ENCODE measurements at regions not wholly inside any gene's neighbourhood (a gene's known extent, or its start where the extent isn't known, plus 50 kb on each side); places are given as distances from the start of the nearest gene placed in this dataset.

DNA sequence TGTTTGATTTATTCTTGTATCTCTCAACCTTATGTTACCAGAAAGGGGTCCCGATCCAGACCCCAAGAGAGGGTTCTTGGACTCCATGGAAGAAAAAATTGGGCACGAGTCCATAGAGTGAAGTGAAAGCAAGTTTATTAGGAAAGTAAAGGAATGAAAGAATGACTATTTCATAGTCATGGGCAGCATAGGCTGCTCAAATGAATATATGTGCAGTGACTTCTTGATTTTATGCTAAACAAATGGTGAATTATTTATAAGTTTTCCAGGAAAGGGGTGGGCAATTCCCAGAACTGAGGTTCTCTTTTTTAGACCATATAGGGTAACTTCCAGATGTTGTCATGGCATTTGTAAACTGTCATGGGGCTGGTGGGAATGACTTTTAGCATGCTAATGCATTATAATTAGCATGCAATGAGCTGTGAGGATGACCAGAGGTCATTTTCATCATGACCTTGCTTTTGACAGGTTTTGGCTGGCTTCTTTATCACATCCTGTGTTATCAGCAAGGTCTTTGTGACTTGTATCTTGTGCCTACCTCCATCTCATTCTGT, 832.4 kb upstream of the CDH2 start:
- no peak for DNase-seq (ENCODE audit: low read depth)

DNA sequence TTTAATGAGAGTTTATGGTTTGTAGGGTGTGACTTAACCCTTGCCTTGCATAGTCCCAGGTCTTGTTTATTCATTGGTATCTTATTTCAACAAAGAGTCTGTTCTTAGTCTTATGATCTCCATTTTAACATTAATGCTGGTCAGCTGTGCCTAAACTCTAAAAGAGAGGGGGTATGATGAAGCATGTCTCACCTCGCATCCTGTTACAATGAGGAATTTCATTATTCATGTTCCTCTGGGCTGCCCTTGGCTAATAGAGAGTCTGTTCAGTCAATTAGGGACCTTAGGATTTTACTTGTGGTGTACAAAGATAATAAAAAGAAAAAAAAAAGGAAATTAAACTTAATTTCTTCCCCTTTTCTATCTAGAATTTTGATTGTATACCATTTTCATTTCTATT, 831.9 kb upstream of the CDH2 start:
- DNase-seq (ENCODE audit: low read depth): no peak

DNA sequence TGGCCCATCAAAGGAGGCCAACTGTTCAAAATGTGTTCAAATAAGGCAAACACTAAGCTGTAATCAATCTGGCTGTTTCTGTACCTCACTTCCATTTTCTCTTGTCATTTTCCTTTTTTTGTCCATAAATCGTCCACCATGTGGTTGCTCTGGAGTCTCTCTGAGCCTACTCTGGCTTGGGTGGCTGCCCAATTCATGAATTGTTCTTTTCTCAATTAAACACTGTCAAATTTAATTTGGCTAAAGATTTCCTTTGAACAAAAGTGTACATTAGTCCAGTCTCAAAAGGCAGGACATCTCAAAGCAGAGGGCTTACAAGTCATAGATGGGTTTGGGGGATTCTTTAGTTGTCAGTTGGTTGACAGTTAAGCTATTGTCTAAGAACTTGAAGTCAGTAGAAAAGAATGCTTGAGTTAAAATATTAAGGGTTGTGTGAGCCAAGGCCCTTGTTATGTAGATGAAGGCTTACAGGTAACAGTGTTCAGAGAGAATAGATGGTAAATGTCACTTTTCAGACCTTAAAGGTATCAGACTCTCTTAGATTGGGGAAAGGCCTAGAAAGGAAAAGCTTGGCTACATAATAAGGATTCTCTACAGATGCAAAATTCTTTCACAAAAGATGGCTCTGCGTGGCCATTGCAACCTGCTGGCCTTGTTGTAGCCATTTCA, 831.2 kb upstream of the CDH2 start:
- DNase-seq (ENCODE audit: low read depth): no peak

DNA sequence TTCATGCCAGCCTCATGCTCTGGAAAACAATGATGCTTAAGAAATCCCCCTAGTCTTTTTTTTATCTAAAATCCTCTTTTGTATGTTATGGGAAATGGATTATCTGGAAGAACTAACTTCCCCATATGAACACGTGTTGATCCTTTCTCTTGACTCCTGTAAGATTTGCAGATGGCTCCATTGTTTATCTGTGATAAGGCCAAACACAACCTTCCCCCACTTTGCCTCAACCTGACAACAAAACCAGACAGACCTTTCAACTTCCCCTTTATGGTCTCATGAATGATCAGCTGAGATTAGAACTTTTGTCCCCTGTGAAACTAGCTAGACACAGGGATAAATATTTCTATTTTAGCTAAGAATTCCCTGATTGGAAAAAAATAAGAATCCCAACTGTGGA, 828.0 kb upstream of the CDH2 start:
- no peak for DNase-seq (ENCODE audit: low read depth)

DNA sequence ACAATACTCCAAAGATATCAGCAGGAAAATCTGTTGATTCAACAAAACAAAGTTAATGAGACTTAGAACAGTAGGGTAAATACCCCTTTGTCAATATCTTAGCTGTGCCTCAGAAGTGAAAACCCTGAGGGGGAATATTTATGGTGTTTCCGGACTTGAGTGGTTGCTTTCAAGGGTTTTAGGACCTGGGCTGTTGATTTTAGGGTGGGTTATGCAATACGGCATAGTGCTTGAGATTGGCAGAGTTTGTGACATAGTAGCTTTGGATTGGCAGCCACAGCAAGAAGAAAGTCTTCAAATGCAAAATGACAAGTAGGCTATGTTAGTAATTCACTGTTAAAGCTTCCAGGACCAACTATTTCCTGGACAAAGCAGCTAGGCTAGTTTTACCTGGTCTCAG, 826.3 kb upstream of the CDH2 start:
- no peak for DNase-seq (ENCODE audit: low read depth)

DNA sequence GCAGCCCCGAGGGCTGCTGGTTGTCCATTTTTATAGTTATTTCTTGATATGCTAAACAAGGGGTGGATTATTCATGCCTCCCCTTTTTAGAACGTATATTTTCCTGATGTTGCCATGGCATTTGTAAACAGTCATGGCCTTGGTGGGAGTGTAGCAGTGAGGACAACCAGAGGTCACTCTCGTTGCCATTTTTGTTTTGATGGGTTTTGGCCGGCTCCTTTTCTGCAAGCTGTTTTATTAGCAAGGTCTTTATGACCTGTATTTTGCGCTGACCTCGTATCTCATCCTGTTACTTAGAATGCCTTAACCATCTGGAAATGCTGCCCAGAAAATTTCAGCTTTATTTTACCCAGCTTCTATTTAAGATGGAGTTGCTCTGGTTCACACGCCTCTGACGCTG, 825.8 kb upstream of the CDH2 start:
- DNase-seq (ENCODE audit: low read depth): no peak

DNA sequence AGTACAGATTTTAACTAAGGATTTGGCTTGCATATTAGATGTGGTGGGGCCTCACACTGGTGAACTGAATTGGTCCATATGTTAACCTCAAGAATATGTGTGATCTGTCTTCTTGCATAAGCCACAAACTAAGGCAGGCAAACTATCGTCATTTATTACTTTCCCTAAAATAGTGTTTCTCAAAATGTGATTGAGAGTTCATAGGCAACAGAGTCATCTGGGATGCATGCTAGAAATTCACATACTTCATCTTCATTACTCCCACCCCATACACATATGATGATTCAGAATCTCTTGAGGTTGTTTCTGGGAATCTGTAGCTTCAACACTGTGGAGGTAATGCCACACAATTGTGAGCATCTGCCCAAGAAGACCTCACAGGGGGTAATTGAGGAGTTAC, 822.8 kb upstream of the CDH2 start:
- no peak for DNase-seq (ENCODE audit: low read depth)

DNA sequence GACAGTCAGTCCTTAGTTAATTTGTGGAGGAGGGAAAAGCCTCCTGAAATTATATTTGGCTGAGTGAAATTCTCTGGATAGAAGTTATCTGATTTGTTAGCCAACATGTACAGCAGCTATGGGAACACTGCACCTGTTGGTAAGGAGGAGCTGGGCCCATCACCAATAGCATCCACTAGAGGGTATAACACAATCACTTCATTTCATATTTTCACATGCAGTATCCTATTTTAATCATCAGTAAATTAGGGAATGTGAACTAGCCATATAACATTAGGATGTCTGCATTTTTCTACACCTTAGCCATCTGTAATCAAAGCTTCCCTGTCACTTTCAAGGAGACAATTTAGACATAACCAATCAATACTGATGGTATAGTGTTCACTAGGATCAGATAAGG, 818.4 kb upstream of the CDH2 start:
- no peak for DNase-seq (ENCODE audit: low read depth)

DNA sequence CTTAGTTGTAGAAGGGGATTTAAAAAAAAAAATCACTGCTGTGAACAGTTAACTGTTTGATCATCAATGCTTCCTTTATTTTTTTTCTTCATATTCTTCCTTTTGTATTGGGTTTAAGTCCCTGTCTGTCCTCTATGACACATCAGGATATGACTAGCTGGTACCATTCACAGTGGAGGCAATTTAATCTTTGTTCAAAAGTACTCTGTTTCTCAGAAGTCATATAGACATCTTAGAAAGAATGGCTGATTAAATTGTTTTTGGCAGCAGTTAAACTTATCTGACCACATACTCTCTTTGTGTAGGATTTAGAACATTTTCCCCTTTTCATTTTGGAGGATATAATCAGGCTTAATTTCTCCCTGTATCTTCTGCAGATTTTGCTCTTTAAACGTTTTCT, 807.8 kb upstream of the CDH2 start:
- peak; percentile 78 for DNase-seq (ENCODE audit: low read depth)

DNA sequence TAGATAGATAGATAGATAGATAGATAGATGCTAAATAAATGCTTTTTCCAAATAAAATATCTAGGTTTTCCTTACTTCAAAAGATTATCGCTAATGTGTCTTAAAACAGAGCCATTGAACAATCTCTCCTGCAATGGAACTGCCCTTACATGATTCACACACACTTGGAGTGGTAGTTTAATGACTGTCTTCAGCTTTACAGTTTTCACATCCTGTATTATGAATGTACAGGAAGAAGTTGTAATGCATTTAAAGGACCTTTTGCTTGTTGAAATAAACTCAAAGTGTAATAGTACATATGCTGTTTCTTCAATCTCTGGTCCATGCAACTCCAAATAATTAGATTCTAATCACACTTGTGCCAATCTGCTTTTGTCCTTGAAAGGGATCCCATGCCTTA, 797.6 kb upstream of the CDH2 start:
- DNase-seq (ENCODE audit: low read depth): peak; percentile 40

DNA sequence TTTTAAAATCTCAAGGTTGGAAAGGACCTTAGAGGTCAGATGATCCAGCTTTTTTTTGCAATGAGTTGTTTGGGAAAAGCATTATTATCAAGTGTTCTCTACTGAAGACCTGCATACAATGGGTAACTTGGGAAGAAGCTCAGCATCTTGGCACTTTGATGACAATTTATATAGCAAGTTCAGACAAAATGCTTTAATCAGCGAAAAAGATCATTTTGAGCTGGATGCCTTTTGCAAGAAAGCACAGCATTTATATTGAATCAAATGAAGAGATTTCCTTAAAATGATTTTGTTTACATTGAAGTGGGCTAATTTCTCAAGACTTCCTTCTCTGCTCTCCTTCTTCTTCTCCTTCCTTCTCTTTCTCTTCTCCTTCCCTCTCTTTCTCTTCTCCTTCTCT, 796.4 kb upstream of the CDH2 start:
- DNase-seq (ENCODE audit: low read depth): no peak

DNA sequence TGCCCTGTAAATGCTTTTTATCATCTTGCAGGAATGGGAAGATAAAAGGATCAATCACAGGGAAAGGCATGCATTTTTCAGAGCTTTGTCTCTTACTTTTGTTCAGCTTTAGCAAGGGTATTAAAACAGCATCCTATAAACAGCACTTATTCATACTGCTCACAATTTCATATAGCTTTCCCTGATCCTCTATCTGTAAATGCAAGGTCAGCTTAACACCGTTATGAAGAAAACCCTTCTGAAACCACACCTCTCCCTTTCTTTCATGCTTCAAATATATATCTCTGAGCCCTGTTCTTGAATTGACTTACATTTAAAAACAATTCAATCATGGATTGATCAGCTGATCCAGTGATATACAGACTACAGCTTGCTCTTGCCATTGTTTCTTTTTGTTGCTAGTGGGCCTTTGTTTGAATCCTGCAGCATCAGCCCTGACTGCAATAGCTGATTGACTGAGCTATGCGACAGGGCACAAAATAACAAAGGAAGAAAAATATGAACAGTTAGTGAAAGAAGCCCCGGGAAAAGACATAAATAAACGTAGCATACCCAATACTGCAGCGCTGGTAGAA, 795.5 kb upstream of the CDH2 start:
- no peak for DNase-seq (ENCODE audit: low read depth)

DNA sequence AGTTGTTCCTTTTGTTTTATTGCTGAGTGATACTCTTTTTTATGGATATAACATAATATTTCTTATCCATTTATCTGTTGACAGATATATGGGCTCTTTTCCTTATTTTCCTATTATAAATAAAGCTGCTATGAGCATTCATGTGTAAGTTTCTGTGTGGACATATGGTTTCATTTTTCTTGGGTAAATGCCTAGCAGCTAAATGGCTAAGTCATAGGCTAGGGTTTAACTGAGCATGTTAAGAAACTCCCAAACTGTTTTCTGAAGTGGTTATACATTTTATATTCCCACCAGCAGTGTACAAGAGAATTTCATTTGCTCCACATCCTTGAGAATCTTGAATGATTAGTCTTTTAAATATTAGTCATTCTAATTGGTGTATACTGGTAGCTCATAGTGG, 786.6 kb upstream of the CDH2 start:
- no peak for DNase-seq (ENCODE audit: low read depth)

DNA sequence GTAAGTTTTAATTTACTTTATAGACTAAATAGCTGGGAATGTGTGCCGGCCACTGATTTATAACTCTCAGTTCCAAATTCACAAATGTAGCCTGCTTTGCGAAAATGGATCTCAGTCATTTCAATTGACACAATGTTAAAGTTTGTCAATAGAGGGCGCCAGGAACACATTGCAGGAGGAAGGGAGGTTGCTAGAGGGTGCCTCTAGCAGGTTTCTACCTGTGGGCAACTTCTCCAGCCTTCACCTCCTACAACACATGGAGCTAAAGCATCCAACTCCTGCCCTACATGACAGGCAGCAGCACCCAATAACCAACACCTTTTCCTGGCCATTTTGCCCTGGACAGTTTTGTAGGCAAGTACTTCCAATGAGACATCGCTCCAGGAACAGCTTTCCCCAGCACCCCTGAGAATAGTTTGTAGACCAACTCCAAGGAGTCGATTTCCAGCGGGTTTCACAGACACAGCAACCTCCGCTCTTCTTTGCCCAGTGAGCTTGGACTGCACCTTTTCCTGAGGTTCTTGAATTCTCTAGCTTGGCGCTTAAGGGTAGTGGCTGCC, 784.8 kb upstream of the CDH2 start:
- DNase-seq (ENCODE audit: low read depth): peak; percentile 6

DNA sequence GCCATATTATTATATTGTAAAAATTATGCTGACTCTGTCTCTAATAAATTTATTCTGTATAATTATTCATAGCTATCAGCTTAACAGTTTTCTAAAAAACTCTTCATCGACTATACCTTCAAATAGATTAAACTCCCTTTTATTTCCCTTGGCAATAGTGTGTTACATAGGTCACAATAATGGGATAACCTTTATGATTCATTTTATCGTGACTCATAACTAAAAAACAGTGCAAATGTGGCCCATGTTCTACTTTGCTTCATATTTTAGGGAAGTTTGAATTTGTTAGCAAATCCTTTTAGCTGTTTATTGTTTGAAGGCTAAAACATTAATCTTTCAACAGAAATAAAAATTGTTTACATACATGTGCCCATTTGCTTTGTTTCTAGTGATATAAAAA, 783.2 kb upstream of the CDH2 start:
- DNase-seq (ENCODE audit: low read depth): peak; percentile 17

DNA sequence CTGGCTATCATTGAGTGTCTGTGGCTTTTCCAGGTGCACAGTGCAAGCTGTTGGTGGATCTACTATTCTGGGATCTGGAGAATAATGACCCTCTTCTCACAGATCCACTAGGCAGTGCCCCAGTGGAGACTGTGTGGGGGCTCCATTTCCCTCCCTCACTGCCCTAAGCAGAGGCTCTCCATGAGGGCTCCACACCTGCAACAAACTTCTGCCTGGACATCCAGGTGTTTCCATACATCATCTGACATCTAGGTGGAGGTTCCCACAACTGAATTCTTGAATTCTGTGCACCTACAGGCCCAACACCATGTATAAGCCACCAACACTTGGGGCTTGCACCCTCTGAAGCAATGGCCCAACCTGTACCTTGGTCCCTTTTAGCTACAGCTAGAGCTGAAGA, 775.4 kb upstream of the CDH2 start:
- DNase-seq (ENCODE audit: low read depth): no peak

DNA sequence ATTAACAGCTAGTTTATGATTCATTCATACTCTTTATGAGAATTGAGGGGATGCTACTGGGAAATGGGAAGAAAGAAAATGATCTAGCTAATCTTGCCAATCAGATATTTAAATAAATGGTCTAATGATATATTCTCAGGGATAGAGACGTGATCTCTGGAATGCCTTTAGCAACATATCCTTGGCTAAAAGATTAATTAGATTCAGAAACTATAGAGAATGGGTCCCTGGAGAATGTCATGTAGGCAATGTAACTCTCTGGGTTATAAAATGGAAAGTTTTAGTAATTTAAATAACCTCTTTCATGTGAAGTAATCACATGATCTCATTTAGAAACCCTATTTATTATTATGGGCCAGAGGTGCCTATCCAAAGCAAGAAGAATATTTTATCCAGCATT, 771.0 kb upstream of the CDH2 start:
- DNase-seq (ENCODE audit: low read depth): no peak

DNA sequence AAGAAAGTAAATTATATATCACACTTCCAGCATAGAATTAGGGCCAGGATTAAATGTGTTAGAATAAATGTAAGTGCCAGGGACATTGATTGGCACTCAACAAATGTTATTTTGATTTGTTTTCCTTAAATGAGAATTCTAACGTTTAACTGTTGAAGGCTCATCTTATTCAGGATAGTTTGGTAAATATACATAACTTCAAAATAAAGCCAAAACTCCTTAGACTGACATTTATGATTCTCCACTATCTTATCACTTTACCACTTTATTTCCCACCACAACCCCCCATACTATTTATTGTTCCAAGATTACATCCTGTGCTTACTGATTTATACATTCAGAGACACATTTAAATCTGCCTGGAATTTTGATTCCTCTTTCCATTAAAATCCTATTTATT, 769.5 kb upstream of the CDH2 start:
- no peak for DNase-seq (ENCODE audit: low read depth)

DNA sequence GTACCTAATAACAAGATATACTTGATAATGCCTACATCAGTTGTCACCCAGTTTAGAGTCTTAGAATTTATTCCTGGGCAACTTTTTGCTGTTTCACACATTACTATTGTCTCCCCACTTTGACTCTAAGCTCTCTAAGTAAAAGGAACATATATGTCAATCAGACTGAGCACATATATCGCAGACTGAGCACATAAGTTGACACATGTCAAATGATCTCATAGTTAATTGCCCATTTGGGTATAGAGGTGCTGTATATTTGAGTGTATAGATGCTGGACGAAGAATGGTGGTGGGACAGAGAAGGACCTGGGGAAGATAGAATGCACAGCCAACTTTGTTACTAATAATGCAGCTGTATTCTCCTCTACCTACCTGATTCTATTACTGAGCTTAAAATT, 746.0 kb upstream of the CDH2 start:
- DNase-seq (ENCODE audit: low read depth): no peak

DNA sequence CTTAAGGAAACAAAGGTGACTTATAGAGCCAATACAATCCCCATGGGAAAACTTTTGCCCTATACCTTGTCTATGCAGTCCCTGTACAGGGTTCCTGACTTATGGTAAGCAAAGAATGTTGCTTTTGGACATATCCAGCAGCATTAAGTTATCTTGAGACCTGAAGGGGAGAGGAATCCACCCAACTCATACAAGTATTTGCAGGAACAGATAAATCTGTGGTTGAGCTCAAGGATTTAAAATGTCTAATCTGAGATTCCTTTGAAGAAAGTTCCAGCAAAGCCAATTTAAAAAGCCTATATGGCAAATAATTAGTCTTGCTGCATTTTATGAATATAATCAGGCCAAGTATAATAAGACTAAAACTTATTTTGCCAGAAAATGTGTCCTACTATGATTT, 739.5 kb upstream of the CDH2 start:
- DNase-seq (ENCODE audit: low read depth): no peak

DNA sequence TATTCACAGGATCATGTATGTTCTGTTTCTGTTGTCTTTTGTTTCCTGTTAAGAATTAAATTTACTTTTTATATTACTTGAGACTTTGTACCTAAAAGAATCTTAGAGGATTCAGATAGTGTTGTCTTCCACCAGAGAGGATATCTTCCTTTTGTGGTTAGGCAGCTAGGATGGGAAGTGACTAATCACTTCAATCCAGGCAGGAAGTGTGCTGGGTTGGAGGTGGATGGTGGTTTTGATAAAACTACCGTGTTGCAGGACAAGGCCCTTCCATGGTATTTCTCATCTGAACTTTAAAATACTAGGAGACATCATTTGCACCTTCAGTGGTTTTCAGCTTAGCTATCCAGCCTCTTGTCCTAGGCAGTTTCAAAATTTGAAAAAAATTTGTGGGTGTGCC, 728.6 kb upstream of the CDH2 start:
- peak; percentile 85 for DNase-seq (ENCODE audit: low read depth)

DNA sequence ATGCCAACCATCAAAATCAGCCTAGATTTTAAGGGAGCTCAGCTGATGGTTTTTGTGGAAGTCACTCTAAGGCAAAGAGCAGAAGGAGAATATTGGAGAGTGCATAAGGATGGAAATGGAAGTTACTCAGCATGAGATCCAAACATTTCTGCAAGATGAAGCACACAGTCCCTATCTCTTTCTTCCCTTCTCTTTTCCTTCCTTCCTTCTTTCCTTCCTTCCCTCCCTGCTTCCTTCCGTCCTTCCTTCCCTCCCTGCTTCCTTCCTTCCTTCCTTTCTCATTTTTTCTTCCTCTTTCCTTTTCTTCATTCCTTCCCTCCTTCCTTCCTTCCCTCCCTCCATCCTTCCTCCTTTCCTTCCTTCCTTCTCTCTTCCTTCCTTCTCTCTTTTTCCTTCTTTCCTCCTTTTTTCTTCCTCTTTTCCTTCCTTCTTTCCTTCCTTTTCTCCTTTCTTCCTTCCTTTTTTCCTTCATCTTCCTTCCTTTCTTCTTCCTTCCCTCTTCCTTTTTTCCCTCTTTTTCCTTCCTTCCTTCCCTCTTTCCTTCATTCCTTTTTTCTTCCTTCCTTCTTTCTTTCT, 727.9 kb upstream of the CDH2 start:
- no peak for DNase-seq (ENCODE audit: low read depth)

DNA sequence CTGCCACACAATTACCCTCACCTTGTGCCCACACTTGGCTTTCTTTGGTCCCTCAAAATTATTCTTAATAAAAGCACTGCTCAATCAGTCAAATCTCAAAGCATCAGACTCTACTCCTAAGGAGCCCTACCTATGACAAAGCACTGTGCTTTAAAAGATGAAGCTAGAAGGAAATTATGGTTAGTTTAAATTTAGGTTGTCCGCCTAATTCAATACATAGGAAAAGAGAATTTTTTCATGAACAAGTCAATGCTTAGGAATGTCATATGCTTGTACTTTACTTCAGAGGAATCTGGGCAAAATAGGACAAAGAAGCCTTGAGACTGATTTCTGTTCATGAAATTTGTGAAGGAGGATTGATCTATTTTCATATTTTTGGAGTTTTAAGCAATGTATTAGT, 726.4 kb upstream of the CDH2 start:
- peak; percentile 20 for DNase-seq (ENCODE audit: low read depth)
